ENCODE measurements at regions not wholly inside any gene's neighbourhood (a gene's known extent, or its start where the extent isn't known, plus 50 kb on each side); places are given as distances from the start of the nearest gene placed in this dataset.

GRCh38 chr20:50376179-50376887, 133.8 kb upstream of the PTPN1 start:
- H3K4me3 Mint-ChIP-seq = peak overlapping the region; percentile 55
- no peak for DNase-seq (ENCODE audit: low spot score in 2 of 2)
- peak; percentile 44 for ATAC-seq
- peak overlapping the region; percentile 1 for H3K27ac Mint-ChIP-seq
- H3K9me3 Mint-ChIP-seq = no peaks in the 10 kb centered on the region
- H3K36me3 Mint-ChIP-seq = no peaks in the 10 kb centered on the region
- H3K4me1 Mint-ChIP-seq = peaks cover 48% of the 10 kb centered on the region

GRCh38 chr20:50376888-50377459, 133.2 kb upstream of the PTPN1 start:
- no peaks in the 10 kb centered on the region for H3K36me3 Mint-ChIP-seq
- H3K27ac Mint-ChIP-seq = peak overlapping the region; percentile 1
- peak; percentile 83 for ATAC-seq
- H3K4me3 Mint-ChIP-seq = peak overlapping the region; percentile 55
- DNase-seq (ENCODE audit: low spot score in 2 of 2) = no peak
- peaks cover 53% of the 10 kb centered on the region for H3K4me1 Mint-ChIP-seq
- no peaks in the 10 kb centered on the region for H3K9me3 Mint-ChIP-seq

- DNase-seq (ENCODE audit: low spot score in 2 of 2) = no peak
- Mint-ChIP-seq H3K4me1 (peaks cover 58% of the 10 kb centered on the region), H3K4me3 (no peak overlapping the region), H3K36me3 (no peaks in the 10 kb centered on the region), H3K27ac (peak overlapping the region; percentile 38), H3K9me3 (no peaks in the 10 kb centered on the region)
- no peak for ATAC-seq
These were observed 131.8 kb upstream of the PTPN1 start for GRCh38 chr20:50378170-50379000.

- H3K36me3 Mint-ChIP-seq = no peaks in the 10 kb centered on the region
- DNase-seq (ENCODE audit: low spot score in 2 of 2) (no peak), ATAC-seq (no peak)
- H3K4me1 Mint-ChIP-seq = peaks cover 60% of the 10 kb centered on the region
- H3K27ac Mint-ChIP-seq = peak overlapping the region; percentile 38
- no peak overlapping the region for H3K4me3 Mint-ChIP-seq
- no peaks in the 10 kb centered on the region for H3K9me3 Mint-ChIP-seq
These were observed 130.9 kb upstream of the PTPN1 start for GRCh38 chr20:50379049-50379990.

GRCh38 chr20:50379991-50380696, 130.0 kb upstream of the PTPN1 start:
- H3K4me1 Mint-ChIP-seq = peaks cover 64% of the 10 kb centered on the region
- no peak for DNase-seq (ENCODE audit: low spot score in 2 of 2)
- no peaks in the 10 kb centered on the region for H3K36me3 Mint-ChIP-seq
- no peaks in the 10 kb centered on the region for H3K9me3 Mint-ChIP-seq
- ATAC-seq = no peak
- H3K27ac Mint-ChIP-seq = peak overlapping the region; percentile 29
- no peak overlapping the region for H3K4me3 Mint-ChIP-seq

- peaks cover 66% of the 10 kb centered on the region for H3K4me1 Mint-ChIP-seq
- H3K27ac Mint-ChIP-seq = peak overlapping the region; percentile 29
- no peaks in the 10 kb centered on the region for H3K9me3 Mint-ChIP-seq
- DNase-seq (ENCODE audit: low spot score in 2 of 2) = no peak
- no peak overlapping the region for H3K4me3 Mint-ChIP-seq
- no peak for ATAC-seq
- H3K36me3 Mint-ChIP-seq = no peaks in the 10 kb centered on the region
These were observed 129.5 kb upstream of the PTPN1 start for GRCh38 chr20:50380697-50381040.

GRCh38 chr20:50381075-50381732, 129.0 kb upstream of the PTPN1 start:
- Mint-ChIP-seq H3K4me3 (no peak overlapping the region), H3K4me1 (peaks cover 72% of the 10 kb centered on the region), H3K9me3 (no peaks in the 10 kb centered on the region), H3K36me3 (no peaks in the 10 kb centered on the region), H3K27ac (peak overlapping the region; percentile 29)
- ATAC-seq (no peak), DNase-seq (ENCODE audit: low spot score in 2 of 2) (no peak)

- no peak for ATAC-seq
- Mint-ChIP-seq H3K9me3 (no peaks in the 10 kb centered on the region), H3K36me3 (no peaks in the 10 kb centered on the region), H3K4me1 (peaks cover 70% of the 10 kb centered on the region), H3K27ac (peak overlapping the region; percentile 29), H3K4me3 (peak overlapping the region; percentile 35)
- DNase-seq (ENCODE audit: low spot score in 2 of 2) = no peak
These were observed 128.2 kb upstream of the PTPN1 start for GRCh38 chr20:50381771-50382593.

- peaks cover 77% of the 10 kb centered on the region for H3K4me1 Mint-ChIP-seq
- ATAC-seq = peak; percentile 94
- H3K36me3 Mint-ChIP-seq = no peaks in the 10 kb centered on the region
- peak overlapping the region; percentile 52 for H3K4me3 Mint-ChIP-seq
- peak; percentile 55 to 89 for DNase-seq (ENCODE audit: low spot score in 2 of 2)
- H3K27ac Mint-ChIP-seq = peak overlapping the region; percentile 32
- no peaks in the 10 kb centered on the region for H3K9me3 Mint-ChIP-seq
These were observed 124.2 kb upstream of the PTPN1 start for GRCh38 chr20:50385733-50386640.

GRCh38 chr20:50386641-50386960, 123.6 kb upstream of the PTPN1 start:
- ATAC-seq (no peak), DNase-seq (ENCODE audit: low spot score in 2 of 2) (no peak)
- Mint-ChIP-seq H3K4me1 (peaks cover 77% of the 10 kb centered on the region), H3K27ac (peak overlapping the region; percentile 32), H3K4me3 (peak overlapping the region; percentile 52), H3K36me3 (no peaks in the 10 kb centered on the region), H3K9me3 (no peaks in the 10 kb centered on the region)

- H3K27ac Mint-ChIP-seq = peak overlapping the region; percentile 19
- no peaks in the 10 kb centered on the region for H3K9me3 Mint-ChIP-seq
- ATAC-seq (no peak), DNase-seq (ENCODE audit: low spot score in 2 of 2) (no peak)
- H3K36me3 Mint-ChIP-seq = no peaks in the 10 kb centered on the region
- H3K4me3 Mint-ChIP-seq = peak overlapping the region; percentile 52
- peaks cover 79% of the 10 kb centered on the region for H3K4me1 Mint-ChIP-seq
These were observed 122.8 kb upstream of the PTPN1 start for GRCh38 chr20:50387218-50387995.

- Mint-ChIP-seq H3K36me3 (no peaks in the 10 kb centered on the region), H3K4me1 (peaks cover 77% of the 10 kb centered on the region), H3K4me3 (peak overlapping the region; percentile 52), H3K27ac (no peak overlapping the region), H3K9me3 (no peaks in the 10 kb centered on the region)
- ATAC-seq = no peak
- no peak for DNase-seq (ENCODE audit: low spot score in 2 of 2)
These were observed 122.2 kb upstream of the PTPN1 start for GRCh38 chr20:50387996-50388332.

Measured in stimulated activated effector memory CD8-positive, alpha-beta T cell treated with anti-CD3 and anti-CD28 coated beads, Interleukin-12 subunit alpha, Interleukin-12 subunit beta, amount 100 ng/mL, for 72 hours (primary cell).